Hindlimb muscle (tissue), 1 donor: ENCODE measurements at regions not wholly inside any gene's neighbourhood (a gene's known extent, or its start where the extent isn't known, plus 50 kb on each side); places are given as distances from the start of the nearest gene placed in this dataset.

Experiments used
- DNase-seq: peaks from one replicate; pipeline ENCODE4 v3.0.0-alpha.2; 2013

- no peak for DNase-seq
Observed at GRCh38 chr3:132189601-132190000, 127.6 kb upstream of the ACP3 start.

GRCh38 chr3:132196113-132196512, 121.1 kb upstream of the ACP3 start:
- DNase-seq = no peak

DNA sequence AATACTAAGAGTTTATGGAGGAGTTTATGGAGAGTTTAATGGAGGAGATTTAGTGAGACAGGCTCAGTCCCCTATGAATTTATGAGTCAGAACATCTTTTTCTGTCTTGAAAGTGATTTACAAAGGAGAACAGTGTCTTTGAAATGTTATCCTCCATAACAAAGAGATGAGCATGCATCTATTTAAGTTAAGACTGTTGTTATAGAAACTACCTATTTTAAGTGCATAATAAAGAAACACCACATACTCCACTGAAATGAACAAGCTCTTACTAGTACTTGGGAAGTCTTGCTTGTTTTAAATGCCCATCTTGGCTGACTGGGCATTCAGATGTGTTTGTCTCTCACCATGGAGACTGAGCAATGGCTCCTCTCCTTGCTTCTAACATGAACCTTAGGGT, 118.7 kb upstream of the ACP3 start:
- no peak for DNase-seq

GRCh38 chr3:132199451-132199850, 117.8 kb upstream of the ACP3 start:
- DNase-seq = no peak

DNA sequence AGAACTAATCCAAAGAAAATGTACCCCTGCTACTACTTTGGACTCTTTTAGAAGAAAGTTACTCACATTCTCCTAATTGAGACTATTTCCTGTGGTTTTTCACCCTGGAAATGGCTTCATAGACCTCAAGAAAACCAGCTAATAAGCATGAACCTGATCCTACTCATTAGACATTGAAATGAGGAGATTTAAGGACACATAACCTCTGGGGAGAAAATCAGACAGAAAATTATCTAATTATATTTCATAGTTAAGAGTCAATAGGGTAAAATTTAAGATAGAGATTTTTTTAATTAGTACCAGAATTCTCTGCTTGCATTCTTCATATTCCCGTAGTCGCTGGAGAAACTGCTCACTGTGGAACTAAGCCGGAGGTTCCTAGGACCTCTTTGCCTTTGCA, 114.6 kb upstream of the ACP3 start:
- DNase-seq = no peak

DNA sequence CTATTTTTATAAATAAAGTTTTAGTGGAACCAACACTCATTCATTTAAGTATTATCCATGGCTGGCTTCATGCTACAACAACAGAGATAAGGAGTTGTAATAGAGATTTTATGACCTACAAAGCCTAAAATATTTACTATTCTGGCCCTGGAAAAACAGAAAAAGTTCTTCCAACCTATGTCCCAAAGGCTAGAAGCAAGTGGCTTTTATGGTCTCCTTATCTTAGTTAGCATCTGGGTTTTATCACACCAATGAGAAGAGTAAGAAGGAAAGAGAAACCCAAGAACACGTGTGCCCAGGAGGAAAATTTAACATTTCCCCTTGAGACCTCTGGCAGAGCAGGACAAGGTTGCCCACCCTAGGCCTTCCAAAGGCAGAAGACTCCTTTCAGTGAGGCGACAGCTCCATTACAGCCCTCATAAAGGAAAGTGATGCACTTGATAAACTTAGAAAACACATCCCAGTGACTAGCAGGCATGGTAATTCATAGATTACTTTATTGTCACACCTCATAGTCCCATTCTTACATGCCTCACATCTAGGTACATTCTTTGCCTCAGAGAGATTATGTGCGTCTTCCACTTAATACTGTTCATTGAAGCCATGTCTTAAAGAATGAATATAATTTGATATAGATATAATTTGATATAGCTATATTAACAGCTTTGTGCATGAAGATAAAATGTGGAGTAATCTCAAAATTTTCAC, 113.2 kb upstream of the ACP3 start:
- no peak for DNase-seq

GRCh38 chr3:132205609-132206008, 111.6 kb upstream of the ACP3 start:
- DNase-seq = no peak

- no peak for DNase-seq
Observed at GRCh38 chr3:132209855-132210254, 107.4 kb upstream of the ACP3 start.

DNA sequence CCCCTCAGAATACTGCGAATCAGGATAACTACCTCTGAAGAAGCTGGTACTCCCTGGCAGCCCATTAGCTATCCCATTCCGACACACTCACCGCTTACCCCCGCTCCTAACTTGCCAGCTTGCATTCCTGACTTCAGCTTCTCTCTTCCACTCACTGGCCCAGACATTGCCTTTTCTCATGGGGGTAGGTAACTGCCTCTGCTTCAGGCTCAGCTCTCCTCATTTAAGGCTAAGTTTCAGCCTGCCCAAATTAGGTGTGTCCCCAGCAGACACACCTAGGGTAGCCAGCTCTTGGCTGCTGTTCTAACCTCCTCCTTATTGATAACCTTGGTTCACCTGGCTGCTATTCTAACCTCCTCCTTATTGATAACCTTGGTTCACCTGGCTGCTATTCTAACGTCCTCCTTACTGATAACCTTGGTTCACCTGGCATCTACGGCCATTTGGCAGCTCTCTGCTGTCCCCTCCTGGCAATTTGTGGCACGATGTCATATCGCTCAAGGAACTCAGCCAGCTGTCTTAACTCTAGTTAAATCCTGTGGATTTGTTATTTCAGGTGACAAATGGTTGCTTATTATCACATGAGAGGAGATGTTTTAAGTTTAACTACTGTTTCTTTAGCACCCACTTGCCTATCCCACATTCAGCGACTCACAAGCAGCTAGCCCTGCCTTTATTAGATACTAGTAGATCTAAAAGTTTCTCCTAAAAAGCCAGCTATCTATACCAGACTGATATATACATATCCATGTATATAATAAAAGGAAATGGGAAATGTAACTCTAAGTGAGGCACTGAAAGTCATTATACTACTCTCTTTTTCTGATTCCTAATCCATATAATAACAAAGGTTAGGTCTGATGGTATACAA, 106.5 kb upstream of the ACP3 start:
- DNase-seq = no peak

- DNase-seq = no peak
Observed at GRCh38 chr3:132211896-132212295, 105.3 kb upstream of the ACP3 start.

DNA sequence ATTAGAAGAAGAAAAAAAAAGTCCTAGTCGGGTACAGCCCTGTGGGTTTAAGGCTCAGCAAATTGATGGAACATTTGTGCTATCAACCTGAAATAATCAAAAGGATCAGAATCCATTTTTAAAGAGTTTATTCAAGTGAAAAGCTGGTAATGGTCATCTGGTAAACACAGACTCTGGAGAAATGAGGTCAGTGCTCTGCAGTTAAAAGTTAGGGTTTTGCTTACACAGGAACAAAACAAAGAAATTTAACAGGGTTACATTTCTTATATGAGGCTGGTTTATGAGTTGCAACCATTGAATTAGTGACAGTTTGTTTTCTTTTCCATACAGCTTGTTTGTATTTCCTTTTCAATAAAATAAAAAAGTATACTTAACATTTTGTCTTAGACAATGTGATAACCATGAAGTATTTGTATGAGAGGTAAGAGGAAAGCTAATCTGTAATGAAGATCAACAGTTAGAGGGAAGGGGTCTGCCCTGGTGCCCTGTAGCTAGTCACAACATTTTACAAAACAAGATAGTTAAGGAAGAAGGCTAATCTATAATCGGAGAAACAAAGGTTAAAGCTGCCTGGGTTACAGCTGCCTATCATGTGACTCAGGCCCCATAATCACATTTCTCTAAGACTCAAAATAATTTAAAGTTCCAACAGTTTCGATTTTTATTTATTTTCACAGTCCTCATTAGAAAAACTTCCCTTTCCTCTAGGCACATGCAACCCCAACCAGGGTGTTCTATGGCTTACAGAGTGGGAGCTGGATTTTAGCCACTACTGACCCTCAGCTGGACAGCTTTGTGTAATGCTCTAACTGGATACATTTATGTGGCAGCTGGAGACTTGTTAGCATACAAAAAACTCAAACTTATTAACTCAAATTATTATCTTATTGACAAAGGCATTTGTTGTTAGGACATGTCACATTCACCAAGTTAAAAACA, 98.1 kb upstream of the ACP3 start:
- no peak for DNase-seq

GRCh38 chr3:132220986-132221385, 96.2 kb upstream of the ACP3 start:
- no peak for DNase-seq

GRCh38 chr3:132222868-132223538, 94.2 kb upstream of the ACP3 start:
- DNase-seq = no peak

DNA sequence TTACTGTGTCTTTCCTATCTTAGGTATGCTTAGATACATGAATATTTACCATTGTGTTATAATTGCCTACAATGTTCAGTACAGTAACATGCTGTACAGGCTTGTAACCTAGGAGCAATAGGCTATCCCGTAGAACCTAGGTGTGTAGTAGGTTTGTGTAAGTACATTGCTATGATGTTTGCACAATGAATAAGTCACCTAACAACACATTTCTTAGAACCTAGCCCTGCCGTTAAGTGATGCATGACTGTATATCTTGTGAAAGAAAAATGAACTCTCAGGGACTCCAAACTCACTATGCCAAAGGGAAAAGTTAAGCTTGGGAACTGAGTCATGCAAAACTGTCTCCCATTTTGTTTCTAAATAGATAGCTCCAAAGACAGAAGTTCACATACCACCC, 91.5 kb upstream of the ACP3 start:
- DNase-seq = no peak

- DNase-seq = no peak
Observed at GRCh38 chr3:132228923-132229322, 88.3 kb upstream of the ACP3 start.

GRCh38 chr3:132229641-132230040, 87.6 kb upstream of the ACP3 start:
- DNase-seq = no peak

DNA sequence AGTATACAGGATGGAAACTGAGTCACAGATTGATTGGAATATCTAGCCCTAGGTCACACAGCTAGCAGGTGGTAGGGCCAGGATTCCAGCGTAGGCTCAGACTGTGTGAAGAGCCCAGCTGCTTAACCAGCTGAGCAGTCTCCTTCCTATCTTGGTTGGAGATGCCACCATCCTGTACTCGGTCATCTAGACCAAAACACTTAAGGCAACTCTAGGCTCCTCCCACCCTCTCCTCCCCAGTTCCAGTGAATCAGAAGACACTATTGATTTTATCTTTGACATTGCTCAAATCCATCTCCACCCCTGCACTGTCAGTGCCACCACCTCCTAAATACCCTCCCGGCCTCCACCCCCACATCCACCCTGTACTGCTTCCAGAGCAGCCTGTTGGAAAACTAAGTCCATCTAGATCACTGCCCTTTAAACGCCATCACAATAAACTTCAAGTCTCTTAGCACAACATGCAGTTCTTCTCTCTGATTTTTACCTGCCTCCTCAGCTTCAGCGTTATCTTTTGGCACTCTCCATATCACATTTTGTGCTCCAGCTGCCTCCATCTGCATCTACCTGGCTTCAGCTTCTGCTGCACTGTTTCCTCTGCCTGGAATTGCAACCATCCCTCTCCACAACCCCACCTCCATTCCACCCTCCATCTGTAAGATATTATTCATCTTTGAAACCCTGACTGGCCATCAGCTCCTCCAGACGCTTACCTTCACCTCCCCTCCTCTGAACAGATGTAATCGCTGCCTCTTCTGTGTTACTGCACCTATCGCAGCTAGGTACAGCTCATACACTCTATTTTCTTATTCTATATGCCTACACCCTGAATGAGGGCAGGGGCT, 86.8 kb upstream of the ACP3 start:
- DNase-seq = no peak

GRCh38 chr3:132231633-132232032, 85.6 kb upstream of the ACP3 start:
- DNase-seq = no peak

- no peak for DNase-seq
Observed at GRCh38 chr3:132232231-132232792, 84.9 kb upstream of the ACP3 start.

- no peak for DNase-seq
Observed at GRCh38 chr3:132236701-132237651, 80.2 kb upstream of the ACP3 start.
